K562 (cell line): ENCODE measurements at regions not wholly inside any gene's neighbourhood (a gene's known extent, or its start where the extent isn't known, plus 50 kb on each side); places are given as distances from the start of the nearest gene placed in this dataset.
A peak's percentile ranks its signal among the peaks of the same experiment; 100 is the strongest.

ENCODE experiments used
- BRD4 ChIP-seq: fragments of 200-600 bp; sonication (generic); IDR thresholded peaks from 2 replicates; pipeline ENCODE4 v1.6.1; 2017; ENCODE audit warnings: inconsistent platforms
- CBX5 ChIP-seq: IDR thresholded peaks from 2 replicates; pipeline ENCODE4 v1.6.1; 2014; ENCODE audit warnings: low read depth, borderline replicate concordance
- CC2D1A ChIP-seq: fragments of 450-650 bp; IDR thresholded peaks from 2 replicates; pipeline ENCODE4 v1.6.1; 2017; ENCODE audit warnings: mild to moderate bottlenecking
- DLX4 ChIP-seq: fragments of 250-450 bp; sonication (Bioruptor Pico); IDR thresholded peaks from 2 replicates; pipeline ENCODE4 v1.6.1; 2021; ENCODE audit warnings: mild to moderate bottlenecking
- DMBX1 ChIP-seq: fragments of 250-450 bp; sonication (Bioruptor Pico); IDR thresholded peaks from 2 replicates; pipeline ENCODE4 v1.8.0; 2022; ENCODE audit warnings: inconsistent platforms, mild to moderate bottlenecking, moderate library complexity, borderline replicate concordance
- ELF4 ChIP-seq: fragments of 450-650 bp; formaldehyde crosslinking; IDR thresholded peaks from 2 replicates; pipeline ENCODE4 v1.4.0; 2022; ENCODE audit warnings: missing genetic modification characterization
- FOXA3 ChIP-seq, 2 experiments: fragments of 450-650 bp in 1 of 2; sonication (generic) in 1 of 2; formaldehyde crosslinking; IDR thresholded peaks in 1 of 2; conservative IDR thresholded peaks in 1 of 2; 2 replicates each; pipeline versions ENCODE4 v1.4.0 to v1.8.0; 2020 to 2022; ENCODE audit warnings: mild to moderate bottlenecking in 2 of 2, missing genetic modification reagents in 1 of 2
- FOXJ2 ChIP-seq: fragments of 200-800 bp; sonication (Bioruptor generic); IDR thresholded peaks from 2 replicates; pipeline ENCODE4 v1.6.1; 2016; ENCODE audit warnings: missing genetic modification characterization, missing compliant biosample characterization
- FOXK1 ChIP-seq: sonication (generic); formaldehyde crosslinking; IDR thresholded peaks from 2 replicates; pipeline ENCODE4 v1.8.0; 2022; ENCODE audit warnings: missing genetic modification reagents, mild to moderate bottlenecking, borderline replicate concordance
- HLTF ChIP-seq: fragments of 450-650 bp; IDR thresholded peaks from 2 replicates; pipeline ENCODE4 v1.6.1; 2016
- HNRNPUL1 ChIP-seq: fragments of 200-400 bp; formaldehyde crosslinking; IDR thresholded peaks from 2 replicates; pipeline ENCODE4 v1.6.1; 2017; ENCODE audit warnings: low read length
- ID3 ChIP-seq, 2 experiments: fragments of 250-450 bp in 1 of 2; fragments of 450-650 bp in 1 of 2; sonication (Bioruptor Pico) in 1 of 2; IDR thresholded peaks; 2 replicates each; pipeline versions ENCODE4 v1.6.1 to v1.8.0; 2016 to 2021; ENCODE audit warnings: mild to moderate bottlenecking in 2 of 2, moderate library complexity in 2 of 2, missing compliant biosample characterization in 1 of 2, missing genetic modification characterization in 1 of 2
- IRF1 ChIP-seq: sonication (generic); formaldehyde crosslinking; IDR thresholded peaks from 2 replicates; pipeline ENCODE4 v1.8.0; 2022; ENCODE audit warnings: missing genetic modification reagents, mild to moderate bottlenecking, borderline replicate concordance
- MEF2A ChIP-seq: IDR thresholded peaks from 2 replicates; pipeline ENCODE4 v1.6.1; 2011; ENCODE audit warnings: low read depth, mild to moderate bottlenecking, low read length, moderate library complexity; ENCODE audit not compliant: control insufficient read depth
- NFATC3 ChIP-seq: fragments of 450-650 bp; IDR thresholded peaks from 2 replicates; pipeline ENCODE4 v1.6.1; 2017; ENCODE audit warnings: mild to moderate bottlenecking
- PKNOX1 ChIP-seq: fragments of 450-650 bp; IDR thresholded peaks from 2 replicates; pipeline ENCODE4 v1.6.1; 2016
- PYGO2 ChIP-seq: fragments of 450-650 bp; IDR thresholded peaks from 2 replicates; pipeline ENCODE4 v1.6.1; 2016; ENCODE audit warnings: mild to moderate bottlenecking, missing genetic modification characterization, moderate library complexity, missing compliant biosample characterization
- RBM14 ChIP-seq: fragments of 200-400 bp; formaldehyde crosslinking; IDR thresholded peaks from 2 replicates; pipeline ENCODE4 v1.6.1; 2018; ENCODE audit warnings: low read depth, mild to moderate bottlenecking, low read length, moderate library complexity, borderline replicate concordance; ENCODE audit not compliant: insufficient read depth
- SMARCA4 ChIP-seq: fragments of 450-650 bp; IDR thresholded peaks from 2 replicates; pipeline ENCODE4 v1.6.1; 2016
- SREBF1 ChIP-seq: fragments of 150-350 bp; IDR thresholded peaks from 2 replicates; pipeline ENCODE4 v1.6.1; 2014; ENCODE audit warnings: antibody characterized with exemption, low read depth, low read length, borderline replicate concordance
- TCF15 ChIP-seq: fragments of 250-450 bp; sonication (Bioruptor Pico); IDR thresholded peaks from 2 replicates; pipeline ENCODE4 v1.8.0; 2022; ENCODE audit warnings: moderate library complexity, mild to moderate bottlenecking, inconsistent platforms
- ZNF778 ChIP-seq: fragments of 450-650 bp; formaldehyde crosslinking; IDR thresholded peaks from 2 replicates; pipeline ENCODE4 v1.4.0; 2020; ENCODE audit warnings: mild to moderate bottlenecking, moderate library complexity

- TF ChIP-seq IRF1 (CRISPR knock-in tag) (peak; percentile 72; the same call in 1 of the 2 replicates), FOXK1 (0 out of 2 replicates have a peak, but pooled peaks have one; percentile 63), HNRNPUL1 (0 out of 2 replicates have a peak, but pooled peaks have one; percentile 20), PYGO2 (tag) (no peak), FOXJ2 (tag) (no peak; the same call in 1 of the 2 replicates), MEF2A (no peak), ZNF778 (CRISPR knock-in tag) (no peak), RBM14 (no peak), FOXA3 (CRISPR knock-in tag; conservative IDR thresholded peaks at IDR 0.05 in 1 of 2, IDR thresholded peaks at IDR 0.05 in 1 of 2) (peak in 1 of 2 experiments; percentile 31; a peak in 2 of 4 replicates), DMBX1 (CRISPR knock-in tag) (0 out of 2 replicates have a peak, but pooled peaks have one; percentile 12), CBX5 (no peak), SREBF1 (no peak), BRD4 (peak; percentile 92), SMARCA4 (peak; percentile 25; the same call in 1 of the 2 replicates), PKNOX1 (no peak), ELF4 (CRISPR knock-in tag) (no peak), CC2D1A (no peak; the same call in 1 of the 2 replicates), HLTF (no peak), DLX4 (CRISPR knock-in tag) (peak; percentile 68; the same call in 1 of the 2 replicates), NFATC3 (no peak), ID3 (CRISPR knock-in tag; IDR thresholded peaks at IDR 0.05) (no peak), ID3 (tag; IDR thresholded peaks at IDR 0.05) (0 out of 2 replicates have a peak, but pooled peaks have one; percentile 0), TCF15 (CRISPR knock-in tag) (no peak)
Observed at GRCh38 chr6:26199773-26200764, 112.8 kb downstream of the HFE start (continued).
